COR-L47 (cell line): ENCODE measurements at regions not wholly inside any gene's neighbourhood (a gene's known extent, or its start where the extent isn't known, plus 50 kb on each side); places are given as distances from the start of the nearest gene placed in this dataset.
"Not testable (repeated sequence)": the region's sequence is repeated elsewhere in the genome, so short reads cannot be mapped to it uniquely, and the experiment has no call there.

Source experiments
- DNase-seq: peaks from one replicate; lab custom pipeline; 2025; lab: John Stamatoyannopoulos, UW

DNA sequence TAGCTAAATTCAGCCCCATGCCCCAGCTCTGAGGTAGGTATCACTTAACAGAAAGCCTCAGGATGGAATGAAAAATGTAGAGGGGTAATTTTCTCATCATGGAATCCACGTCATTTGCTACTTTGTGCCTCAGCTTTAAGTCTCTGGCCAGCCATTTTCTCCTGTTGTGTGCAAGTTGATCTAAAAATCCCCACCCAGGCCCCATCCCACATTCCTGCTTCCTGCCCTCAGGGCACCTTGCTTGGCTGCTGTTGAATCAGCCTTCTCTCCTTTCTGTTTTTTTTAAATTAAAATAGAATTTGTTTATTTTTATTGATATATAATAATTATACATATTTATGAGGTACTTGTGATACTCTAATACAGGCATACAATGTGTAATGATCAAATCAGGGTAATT is 179.9 kb upstream of the TSHZ3 start:
- no peak for DNase-seq

DNA sequence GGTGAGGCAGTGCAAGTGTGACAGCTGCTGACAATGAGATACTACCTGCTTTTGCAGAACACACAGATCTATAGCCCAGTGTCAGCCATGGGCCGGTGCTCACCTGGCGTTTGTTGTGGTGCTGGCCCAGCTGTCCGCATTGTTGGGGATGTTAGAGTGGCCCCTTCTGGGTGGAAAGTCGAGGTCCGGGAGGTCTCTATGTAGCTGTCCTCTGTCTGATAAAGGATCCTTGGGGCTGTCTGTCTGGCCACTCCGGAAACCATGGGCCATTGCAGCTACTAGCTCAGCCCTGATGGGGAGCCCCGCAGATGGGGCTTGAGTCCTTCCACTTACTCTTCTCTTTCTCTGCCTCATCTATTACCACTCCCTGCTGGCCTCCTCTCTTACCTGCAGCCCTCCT is 181.5 kb upstream of the TSHZ3 start:
- DNase-seq = no peak

- DNase-seq = no peak
Observed at GRCh38 chr19:31531326-31531725, 182.1 kb upstream of the TSHZ3 start.

DNA sequence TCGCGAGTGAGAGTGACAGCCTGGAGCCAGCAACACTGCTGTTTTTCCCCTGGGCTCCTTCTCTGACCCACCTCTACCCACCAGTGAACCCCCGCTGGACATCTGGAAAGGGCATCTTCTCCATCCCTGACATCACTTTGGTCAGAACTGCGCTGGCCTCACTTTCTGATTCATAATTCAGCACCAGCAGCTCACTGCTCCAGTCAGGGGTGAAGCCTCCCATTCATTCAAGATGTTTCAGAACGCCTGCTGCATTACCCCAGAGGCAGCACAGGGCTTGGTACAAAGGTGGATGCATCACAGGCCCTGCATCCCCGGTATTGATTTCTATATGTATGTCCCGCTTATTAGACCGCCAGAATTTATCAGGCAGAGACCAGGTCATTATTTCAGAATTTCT is 182.8 kb upstream of the TSHZ3 start:
- no peak for DNase-seq

- DNase-seq = no peak
Observed at GRCh38 chr19:31533114-31533513, 183.9 kb upstream of the TSHZ3 start.

DNA sequence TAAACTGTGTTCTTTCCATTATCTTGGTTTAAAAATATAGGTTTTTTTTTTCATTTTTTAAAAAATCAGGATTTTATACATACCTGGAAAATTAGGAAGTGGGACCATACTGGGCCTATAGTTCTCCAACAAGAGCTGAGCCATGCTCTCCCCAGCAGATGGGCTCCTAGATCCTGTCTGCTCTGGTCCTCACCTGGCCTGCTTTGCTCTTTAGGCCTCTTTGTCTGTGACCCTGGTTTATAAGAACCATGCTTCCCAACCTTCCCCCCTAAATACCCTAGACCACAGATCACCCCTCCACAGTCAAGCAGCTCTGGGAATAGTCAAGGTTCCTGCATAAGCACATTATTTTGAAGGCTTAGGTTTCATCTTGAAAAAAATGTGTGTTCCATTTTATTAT is 185.0 kb upstream of the TSHZ3 start:
- DNase-seq = no peak

DNA sequence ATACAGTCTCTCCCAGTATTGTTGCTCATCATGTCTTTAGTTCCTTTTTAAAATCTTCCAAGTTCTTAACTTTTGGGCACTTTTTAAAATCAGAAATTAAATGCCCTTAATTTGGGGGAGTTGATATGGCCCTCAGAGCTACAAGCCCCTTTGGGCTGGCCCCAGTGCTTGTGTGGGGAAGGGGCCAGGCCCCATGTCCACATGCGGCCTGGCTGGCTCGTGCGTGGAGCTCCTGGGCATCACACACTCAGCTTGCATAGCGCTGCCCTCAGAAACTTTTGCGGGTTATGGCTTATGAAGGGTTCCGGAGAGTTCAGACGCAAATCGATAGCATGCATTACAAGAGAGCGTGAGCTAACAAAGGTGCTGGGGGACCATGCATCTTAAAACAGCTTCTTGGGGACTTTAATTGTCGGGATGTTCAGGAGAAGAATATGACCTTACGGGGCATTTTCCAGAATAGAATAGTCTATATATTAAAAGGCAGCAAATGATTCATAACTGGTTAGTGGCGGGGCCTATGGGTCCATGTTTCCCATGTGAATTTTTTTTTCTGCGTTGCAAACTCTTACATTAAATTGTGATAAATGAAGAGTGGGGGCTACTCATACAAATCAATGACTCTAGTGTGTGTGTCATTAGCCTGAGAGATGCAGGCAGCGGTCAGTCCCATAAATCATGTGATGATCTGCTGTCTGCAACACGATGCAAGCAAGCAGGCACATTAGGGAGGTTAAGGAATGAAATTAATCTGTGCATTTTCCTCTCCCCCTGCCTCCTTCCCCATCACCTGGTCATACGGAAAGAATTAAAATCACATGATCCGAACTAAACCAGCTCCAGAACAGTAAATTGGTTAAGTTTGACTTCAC is 185.8 kb upstream of the TSHZ3 start:
- DNase-seq = no peak

GRCh38 chr19:31535691-31536460 is 186.6 kb upstream of the TSHZ3 start:
- no peak for DNase-seq

DNA sequence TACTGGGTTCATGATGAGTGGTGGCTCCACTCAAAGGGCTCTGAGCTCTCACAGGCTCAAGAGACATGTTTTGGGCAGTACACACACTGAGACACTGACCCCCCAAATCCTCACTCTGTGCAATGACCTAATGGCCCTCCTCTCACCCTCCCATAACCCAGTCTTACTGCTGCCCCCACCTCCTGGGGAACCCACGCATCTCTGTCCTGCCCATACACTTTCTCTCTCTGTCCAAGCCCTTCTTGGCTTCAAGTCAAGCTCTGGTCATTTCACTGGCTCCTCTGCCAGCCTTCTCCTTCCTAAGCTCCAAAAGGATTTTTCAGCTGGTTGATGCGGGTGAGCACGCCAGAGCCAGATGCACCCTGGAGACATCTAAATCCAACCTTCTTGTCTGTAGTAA is 187.9 kb upstream of the TSHZ3 start:
- DNase-seq = no peak

GRCh38 chr19:31537902-31538301 is 188.7 kb upstream of the TSHZ3 start:
- DNase-seq = not testable (repeated sequence)

DNA sequence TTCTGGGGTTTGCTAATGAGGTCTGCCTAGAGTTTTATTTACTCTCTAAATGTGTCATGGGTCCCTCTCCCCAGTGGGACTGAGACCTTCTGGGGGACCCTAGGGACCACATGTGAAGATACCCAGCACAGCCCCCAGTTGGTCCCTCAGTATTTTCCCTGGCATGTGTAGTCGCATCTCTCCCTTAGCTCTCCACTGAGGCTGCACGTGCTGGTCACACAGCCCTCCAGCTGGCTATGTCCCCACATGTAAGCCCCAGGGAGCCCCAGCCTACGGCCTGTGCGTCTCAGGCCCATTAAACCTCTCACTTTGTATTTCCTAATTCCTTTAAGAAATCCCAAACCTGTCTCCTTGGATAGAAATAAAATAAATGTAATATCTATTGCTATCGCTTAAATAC is 189.6 kb upstream of the TSHZ3 start:
- no peak for DNase-seq

- no peak for DNase-seq
Observed at GRCh38 chr19:31539386-31539785, 190.2 kb upstream of the TSHZ3 start.

DNA sequence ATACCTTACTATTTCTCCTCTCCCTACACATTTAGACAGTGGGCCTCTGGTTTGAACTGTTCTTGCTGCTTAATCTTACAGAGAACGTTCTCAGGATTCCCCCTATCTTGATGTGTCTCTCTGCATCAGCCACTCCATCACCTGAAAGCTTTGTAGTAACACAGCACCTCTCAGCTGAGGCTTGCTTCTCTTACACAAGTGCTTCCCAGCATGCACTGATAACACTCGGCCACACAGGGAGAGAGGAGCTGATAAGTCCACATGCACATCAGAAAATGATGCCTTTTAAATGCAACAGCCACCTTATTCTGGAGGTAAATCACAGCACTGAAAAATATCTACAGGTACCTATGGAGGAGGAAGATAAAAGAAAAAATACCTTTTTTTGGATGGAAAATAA is 192.2 kb upstream of the TSHZ3 start:
- no peak for DNase-seq

GRCh38 chr19:31543456-31543855 is 194.2 kb upstream of the TSHZ3 start:
- no peak for DNase-seq

DNA sequence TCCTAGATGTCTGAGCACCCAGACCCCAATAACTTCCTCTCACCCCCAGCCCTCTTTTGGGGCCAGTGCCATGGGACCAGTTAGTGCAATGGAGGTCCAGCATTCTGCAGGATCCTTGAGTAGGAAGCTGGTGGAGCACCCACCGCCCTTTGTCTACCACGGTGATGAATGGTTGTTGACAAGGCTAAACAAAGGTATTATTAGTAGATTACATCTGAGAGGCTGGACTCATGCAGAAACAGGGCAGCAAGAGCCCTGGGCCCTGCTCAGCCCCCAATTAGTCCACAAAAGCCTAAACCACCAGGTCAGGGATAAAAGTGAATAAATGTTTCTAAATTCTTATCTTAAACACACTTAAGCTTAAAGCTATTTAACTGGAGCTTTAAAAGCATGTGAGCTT is 196.5 kb upstream of the TSHZ3 start:
- no peak for DNase-seq

- DNase-seq = no peak
Observed at GRCh38 chr19:31546205-31546960, 197.1 kb upstream of the TSHZ3 start.

- DNase-seq = no peak
Observed at GRCh38 chr19:31548941-31549340, 199.7 kb upstream of the TSHZ3 start.

DNA sequence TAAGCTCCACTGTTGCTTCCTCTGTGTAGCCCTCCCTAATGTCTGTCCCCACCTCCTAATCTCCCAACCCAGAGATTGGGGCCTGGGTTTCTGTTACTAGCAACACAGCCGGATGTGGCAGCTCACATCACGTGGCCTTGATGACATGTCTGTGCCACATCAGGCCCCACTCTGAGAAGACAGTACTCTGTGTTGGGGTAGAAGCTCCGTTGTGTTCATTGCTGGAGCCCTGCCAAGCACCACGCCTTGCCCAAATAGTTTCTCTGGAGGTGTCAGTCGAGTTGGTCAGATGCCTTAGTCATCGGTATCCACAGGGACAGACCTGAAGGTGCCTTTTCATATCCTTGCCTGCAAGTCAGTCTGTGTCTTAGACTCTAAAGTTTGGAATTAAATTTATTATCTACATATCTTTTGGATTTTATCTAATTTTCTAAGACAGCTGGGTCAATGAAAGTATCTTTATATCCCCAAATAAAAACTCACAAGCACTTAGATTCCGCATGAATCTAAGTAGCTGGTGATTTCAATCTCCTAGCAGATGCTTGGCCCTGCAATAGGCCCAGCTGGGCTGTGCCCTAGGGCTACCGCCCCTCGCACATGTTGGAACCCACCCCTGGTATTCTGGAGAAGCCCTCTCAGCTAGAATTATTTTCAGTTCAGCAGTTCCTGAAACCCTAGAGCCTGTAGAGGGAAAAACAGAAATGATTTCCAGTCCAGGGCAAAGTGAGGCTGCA is 204.0 kb upstream of the TSHZ3 start:
- no peak for DNase-seq

GRCh38 chr19:31553846-31554215 is 204.6 kb upstream of the TSHZ3 start:
- DNase-seq = no peak

GRCh38 chr19:31554360-31554759 is 205.1 kb upstream of the TSHZ3 start:
- DNase-seq = no peak

DNA sequence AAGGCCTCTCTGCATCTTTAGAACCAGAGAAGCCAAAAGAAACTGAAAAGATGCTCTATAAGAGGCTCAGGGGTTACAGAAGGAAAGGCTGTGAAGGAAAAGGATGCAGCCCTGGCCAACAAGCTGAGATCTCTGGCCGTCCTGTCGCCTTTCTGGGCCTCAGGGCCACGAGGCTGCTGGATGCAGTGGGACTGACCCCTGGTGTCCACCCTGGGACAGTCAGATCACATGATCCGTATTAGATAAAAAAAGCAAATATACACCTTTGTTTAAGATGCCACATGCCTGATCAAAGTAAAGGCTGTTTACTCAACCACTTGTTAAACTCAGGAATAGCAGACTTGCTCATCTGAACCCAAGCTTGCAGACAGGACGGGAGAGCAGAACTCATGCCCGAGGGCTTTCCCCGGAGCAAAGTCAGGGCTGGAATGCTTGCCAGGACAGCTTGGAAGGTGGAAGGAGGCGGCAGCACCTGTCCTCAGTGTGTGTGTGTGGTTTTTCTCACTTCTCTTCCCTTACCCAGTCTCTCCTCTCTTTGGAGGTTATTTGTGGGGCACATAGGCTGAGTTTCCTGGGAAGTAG is 206.5 kb upstream of the TSHZ3 start:
- DNase-seq = no peak

DNA sequence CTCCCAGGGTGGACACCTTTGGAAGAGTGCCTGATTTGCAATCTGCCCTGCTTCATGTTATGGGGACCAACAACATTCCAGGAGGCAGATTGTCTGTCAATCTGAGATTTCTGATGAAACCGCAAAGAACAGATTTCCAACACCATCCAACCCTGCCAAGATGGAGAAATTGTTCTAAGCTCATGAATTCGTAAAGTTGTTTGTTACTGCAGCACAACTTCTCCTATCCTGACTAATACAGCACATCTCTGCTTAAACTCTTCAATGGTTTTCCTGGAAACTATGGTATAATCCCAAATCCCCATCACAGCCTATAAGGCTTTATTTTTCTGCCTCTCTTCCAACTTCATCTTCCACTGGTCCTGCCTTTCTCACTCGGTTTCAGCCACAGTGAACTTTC is 210.3 kb upstream of the TSHZ3 start:
- no peak for DNase-seq
